SK-N-SH (cell line): ENCODE measurements at regions not wholly inside any gene's neighbourhood (a gene's known extent, or its start where the extent isn't known, plus 50 kb on each side); places are given as distances from the start of the nearest gene placed in this dataset.

ENCODE experiments used
- CTCF ChIA-PET: fragments of 300-600, 350-600 bp; formaldehyde crosslinking; extraction: SDS; loops from one replicate; lab custom pipeline; 2021; lab: Yijun Ruan, JAX
- POLR2A ChIA-PET: fragments of 350-600 bp; sonication (Branson Sonifier 250); formaldehyde crosslinking; extraction: SDS; loops from one replicate; lab custom pipeline; 2020; ENCODE audit warnings: antibody characterized with exemption, inconsistent platforms; lab: Yijun Ruan, JAX
- DNase-seq: peaks from one replicate; pipeline ENCODE4 v3.0.0; 2012
- H2AFZ ChIP-seq: fragments of 200-600 bp; sonication (generic); 2 replicates; pipeline ENCODE4 v1.8.1; 2016; ENCODE audit warnings: antibody characterized with exemption, mild to moderate bottlenecking, low read depth
- H3F3A ChIP-seq: fragments of 200-600 bp; sonication (generic); replicated peaks from 2 replicates; pipeline ENCODE3; 2016; ENCODE audit warnings: antibody characterized with exemption, mild to moderate bottlenecking; ENCODE audit not compliant: insufficient read depth
- H3K27ac ChIP-seq, 2 experiments: fragments of 200-500 bp in 1 of 2; fragments of 200-600 bp in 1 of 2; sonication (Bioruptor generic) in 1 of 2; sonication (generic), shearing (Covaris generic) in 1 of 2; 2 replicates each; pipeline versions ENCODE4 v1.5.1 to v1.6.1; 2014 to 2016; ENCODE audit warnings: low read depth in 2 of 2, inconsistent platforms in 1 of 2, low read length in 1 of 2, mild to moderate bottlenecking in 1 of 2, mixed read lengths in 1 of 2
- H3K27me3 ChIP-seq: fragments of 200-600 bp; sonication (generic), shearing (Covaris generic); 2 replicates; pipeline ENCODE4 v1.6.1; 2016; ENCODE audit warnings: mixed run types; ENCODE audit not compliant: insufficient read depth
- H3K36me3 ChIP-seq, 2 experiments: fragments of 200-500 bp in 1 of 2; fragments of 200-600 bp in 1 of 2; sonication (Bioruptor generic) in 1 of 2; sonication (generic) in 1 of 2; replicated peaks in 1 of 2; 2 replicates each; pipeline versions ENCODE3 to v1.5.1; 2014 to 2016; ENCODE audit warnings: low read length in 1 of 2, mild to moderate bottlenecking in 1 of 2; ENCODE audit not compliant: insufficient read depth in 2 of 2, control insufficient read depth in 1 of 2
- H3K4me1 ChIP-seq, 2 experiments: fragments of 200-500 bp in 1 of 2; fragments of 200-600 bp in 1 of 2; sonication (Bioruptor generic) in 1 of 2; sonication (generic), shearing (Covaris generic) in 1 of 2; 2 replicates each; pipeline versions ENCODE4 v1.5.1 to v1.6.1; 2014 to 2016; ENCODE audit warnings: low read depth in 1 of 2, low read length in 1 of 2, mixed run types in 1 of 2; ENCODE audit not compliant: insufficient read depth in 2 of 2, control insufficient read depth in 1 of 2
- H3K4me2 ChIP-seq: fragments of 200-600 bp; sonication (generic), shearing (Covaris generic); 2 replicates; pipeline ENCODE4 v1.6.1; 2017; ENCODE audit warnings: mixed run types
- H3K4me3 ChIP-seq, 2 experiments: fragments of 200-500 bp in 1 of 2; fragments of 200-600 bp in 1 of 2; sonication (Bioruptor generic) in 1 of 2; sonication (generic), shearing (Covaris generic) in 1 of 2; 2 replicates each; pipeline versions ENCODE4 v1.5.1 to v1.8.1; 2014 to 2016; ENCODE audit warnings: low read depth in 2 of 2, inconsistent platforms in 1 of 2, low read length in 1 of 2, mild to moderate bottlenecking in 1 of 2, mixed read lengths in 1 of 2, moderate library complexity in 1 of 2
- H3K79me2 ChIP-seq: fragments of 200-600 bp; sonication (generic); 2 replicates; pipeline ENCODE4 v1.8.1; 2017; ENCODE audit warnings: mild to moderate bottlenecking; ENCODE audit not compliant: insufficient read depth
- H3K9ac ChIP-seq: fragments of 200-600 bp; sonication (generic); 2 replicates; pipeline ENCODE4 v1.6.1; 2017; ENCODE audit warnings: mixed run types
- H3K9me2 ChIP-seq: fragments of 200-600 bp; sonication (generic); 2 replicates; pipeline ENCODE4 v1.6.1; 2017; ENCODE audit warnings: mixed run types
- H3K9me3 ChIP-seq: fragments of 200-600 bp; sonication (generic); 2 replicates; pipeline ENCODE4 v1.6.1; 2017; ENCODE audit warnings: mixed run types, mild to moderate bottlenecking, moderate library complexity
- H4K20me1 ChIP-seq: fragments of 200-600 bp; sonication (generic); 2 replicates; pipeline ENCODE4 v1.6.1; 2017; ENCODE audit warnings: mild to moderate bottlenecking, mixed run types; ENCODE audit not compliant: insufficient read depth
- CTCF ChIP-seq: fragments of 200-600 bp; sonication (generic); IDR thresholded peaks from 2 replicates; pipeline ENCODE4 v1.6.1; 2017; ENCODE audit warnings: antibody characterized with exemption, mild to moderate bottlenecking, moderate library complexity
- FOXM1 ChIP-seq: IDR thresholded peaks from 2 replicates; pipeline ENCODE4 v1.4.0; 2012; ENCODE audit warnings: low read depth, mild to moderate bottlenecking
- GATA2 ChIP-seq: sonication (generic); formaldehyde crosslinking; IDR thresholded peaks from 2 replicates; pipeline ENCODE4 v1.5.0; 2020; ENCODE audit warnings: mild to moderate bottlenecking, missing genetic modification reagents
- IRF3 ChIP-seq: fragments of 150-350 bp; IDR thresholded peaks from 2 replicates; pipeline ENCODE4 v1.6.1; 2016; ENCODE audit warnings: mild to moderate bottlenecking, low read depth, low read length
- JUND ChIP-seq: IDR thresholded peaks from 2 replicates; pipeline ENCODE4 v1.4.0; 2012
- NFIC ChIP-seq: IDR thresholded peaks from 2 replicates; pipeline ENCODE4 v1.4.0; 2012; ENCODE audit warnings: borderline replicate concordance
- NRF1 ChIP-seq: IDR thresholded peaks from 2 replicates; pipeline ENCODE4 v1.6.1; 2012; ENCODE audit warnings: low read depth, mild to moderate bottlenecking, low read length
- POLR2AphosphoS5 ChIP-seq: IDR thresholded peaks from 2 replicates; pipeline ENCODE4 v1.6.1; 2012; ENCODE audit warnings: low read depth, low read length
- RAD21 ChIP-seq: IDR thresholded peaks from 2 replicates; pipeline ENCODE4 v1.6.1; 2012; ENCODE audit warnings: mild to moderate bottlenecking, low read length
- RCOR1 ChIP-seq: fragments of 150-350 bp; IDR thresholded peaks from 2 replicates; pipeline ENCODE4 v1.6.1; 2017; ENCODE audit warnings: antibody characterized with exemption, low read length
- RFX5 ChIP-seq: IDR thresholded peaks from 2 replicates; pipeline ENCODE4 v1.6.1; 2012; ENCODE audit warnings: mild to moderate bottlenecking, improper control_type of control experiment, low read length
- SMC3 ChIP-seq: IDR thresholded peaks from 2 replicates; pipeline ENCODE4 v1.6.1; 2012; ENCODE audit warnings: low read depth, low read length, improper control_type of control experiment
- TAF1 ChIP-seq: IDR thresholded peaks from 2 replicates; pipeline ENCODE4 v1.6.1; 2012; ENCODE audit warnings: low read depth, mild to moderate bottlenecking, low read length, moderate library complexity, borderline replicate concordance
- USF1 ChIP-seq: IDR thresholded peaks from 2 replicates; pipeline ENCODE4 v1.4.0; 2012; ENCODE audit warnings: low read depth, borderline replicate concordance
- USF2 ChIP-seq: fragments of 150-350 bp; IDR thresholded peaks from 2 replicates; pipeline ENCODE4 v1.6.1; 2017; ENCODE audit warnings: antibody characterized with exemption, low read length, low read depth, borderline replicate concordance
- YY1 ChIP-seq: IDR thresholded peaks from 2 replicates; pipeline ENCODE4 v1.4.0; 2012; ENCODE audit warnings: low read depth, mild to moderate bottlenecking
- WGBS: methylation state at CpG from one replicate; pipeline ENCODE4 v1.1.6; 2017; ENCODE audit warnings: low lambda C conversion rate; 5-methylcytosine and 5-hydroxymethylcytosine counted together
- TF ChIP-seq, protein P1 (sequence below): IDR thresholded peaks from 2 replicates; pipeline ENCODE4 v1.4.0; 2012; ENCODE audit warnings: low read depth

GRCh38 chr10:85124603-85125051 is 796.2 kb downstream of the CCSER2 start:
- TF ChIP-seq NFIC (no peak), TAF1 (no peak), POLR2AphosphoS5 (no peak), CTCF (no peak), GATA2 (CRISPR knock-in tag) (no peak), RAD21 (no peak), SMC3 (no peak), USF1 (no peak), YY1 (no peak), RFX5 (no peak), IRF3 (no peak), FOXM1 (no peak), RCOR1 (no peak), JUND (no peak), USF2 (no peak), NRF1 (no peak)
- TF ChIP-seq, protein P1, sequence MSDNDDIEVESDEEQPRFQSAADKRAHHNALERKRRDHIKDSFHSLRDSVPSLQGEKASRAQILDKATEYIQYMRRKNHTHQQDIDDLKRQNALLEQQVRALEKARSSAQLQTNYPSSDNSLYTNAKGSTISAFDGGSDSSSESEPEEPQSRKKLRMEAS, result no peak
- Histone ChIP-seq H3K79me2 (no peaks in the 10 kb centered on the region), H3K4me2 (no peak overlapping the region), H4K20me1 (no peaks in the 10 kb centered on the region), H3K36me3 (no peaks in the 10 kb centered on the region), H3F3A (no peaks in the 10 kb centered on the region), H3K9me3 (no peaks in the 10 kb centered on the region), H3K27ac (no peak overlapping the region), H2AFZ (no peak overlapping the region), H3K27me3 (no peaks in the 10 kb centered on the region), H3K4me1 (peaks cover 0 to 2% of the 10 kb centered on the region in 2 experiments; a peak in 1 of 4 replicates), H3K9me2 (no peaks in the 10 kb centered on the region), H3K9ac (no peak overlapping the region), H3K4me3 (no peak overlapping the region)
- WGBS, result 9% methylated on average over 2 of the region's 3 CpGs
- POLR2A ChIA-PET, result no interaction called here
- CTCF ChIA-PET, result no interaction called here
- DNase-seq, result no peak
